ENCODE measurements at regions not wholly inside any gene's neighbourhood (a gene's known extent, or its start where the extent isn't known, plus 50 kb on each side); places are given as distances from the start of the nearest gene placed in this dataset.

- DNase-seq = no peak
Observed at GRCh38 chr4:187149229-187149945, 425.7 kb upstream of the FAT1 start.

DNA sequence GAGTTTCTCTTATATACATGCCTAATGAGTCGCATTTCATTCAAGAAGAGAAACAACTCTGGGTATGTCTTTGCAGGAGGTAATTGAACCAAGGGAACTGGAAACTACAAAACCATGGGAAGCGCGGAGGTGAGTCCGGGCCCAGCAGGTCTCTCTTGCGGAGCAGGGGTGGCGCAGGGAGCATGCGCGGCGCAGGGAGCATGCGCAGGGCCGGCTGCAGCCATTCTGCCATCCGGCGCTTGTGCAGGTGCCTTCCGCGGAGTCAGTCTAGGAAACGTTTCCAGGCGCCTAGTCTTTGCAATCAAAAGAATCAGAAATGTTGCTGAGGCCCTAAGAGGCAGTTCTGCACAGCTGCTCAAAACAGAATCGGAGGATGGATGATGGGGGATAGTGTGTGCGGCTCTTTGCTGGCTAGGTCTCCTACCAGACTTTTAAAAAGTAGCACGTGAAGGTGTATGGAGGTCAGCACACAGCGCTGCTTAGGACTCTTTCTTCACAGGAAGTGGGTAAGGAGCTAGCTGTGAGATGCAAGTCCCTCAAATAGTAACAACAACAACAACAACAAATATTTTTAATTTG is 433.8 kb upstream of the FAT1 start:
- DNase-seq = no peak

DNA sequence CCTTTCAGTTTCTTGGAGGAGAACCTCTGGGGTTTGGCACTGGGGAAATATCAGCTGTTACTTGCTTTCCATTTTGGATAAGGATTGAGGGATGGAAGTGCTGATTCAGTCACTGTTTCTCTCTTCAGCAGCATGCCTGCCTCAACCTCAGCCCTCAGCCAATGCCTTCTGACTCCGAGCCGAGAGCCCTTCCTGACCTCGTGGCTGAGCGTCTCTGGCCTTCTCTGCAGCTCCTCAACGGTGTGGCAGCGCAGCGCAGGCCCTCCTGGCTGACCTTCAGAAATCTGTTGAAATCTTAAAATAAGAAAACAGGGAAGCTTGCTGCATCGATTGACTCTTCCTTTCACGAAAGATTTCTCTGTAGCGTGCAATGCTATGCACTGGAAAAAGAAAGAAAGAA is 434.3 kb upstream of the FAT1 start:
- no peak for DNase-seq

DNA sequence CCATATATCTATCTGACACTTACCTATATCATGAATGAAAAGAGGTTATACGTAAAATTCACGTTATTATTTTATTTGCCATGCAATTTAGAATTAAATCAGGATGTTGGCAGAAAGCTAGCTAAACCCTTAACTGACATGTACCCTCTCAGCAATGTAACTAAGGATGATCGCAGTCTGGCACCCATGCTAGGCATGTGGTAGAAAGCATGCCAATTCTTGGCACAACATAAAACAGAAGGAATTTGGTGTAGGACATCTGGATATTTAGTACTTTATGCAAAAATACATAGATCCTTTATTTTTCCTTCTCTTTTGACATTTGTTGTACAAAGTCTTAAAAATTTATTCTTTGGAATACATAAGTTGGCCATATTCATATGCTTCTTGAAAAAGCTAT is 436.8 kb upstream of the FAT1 start:
- no peak for DNase-seq

DNA sequence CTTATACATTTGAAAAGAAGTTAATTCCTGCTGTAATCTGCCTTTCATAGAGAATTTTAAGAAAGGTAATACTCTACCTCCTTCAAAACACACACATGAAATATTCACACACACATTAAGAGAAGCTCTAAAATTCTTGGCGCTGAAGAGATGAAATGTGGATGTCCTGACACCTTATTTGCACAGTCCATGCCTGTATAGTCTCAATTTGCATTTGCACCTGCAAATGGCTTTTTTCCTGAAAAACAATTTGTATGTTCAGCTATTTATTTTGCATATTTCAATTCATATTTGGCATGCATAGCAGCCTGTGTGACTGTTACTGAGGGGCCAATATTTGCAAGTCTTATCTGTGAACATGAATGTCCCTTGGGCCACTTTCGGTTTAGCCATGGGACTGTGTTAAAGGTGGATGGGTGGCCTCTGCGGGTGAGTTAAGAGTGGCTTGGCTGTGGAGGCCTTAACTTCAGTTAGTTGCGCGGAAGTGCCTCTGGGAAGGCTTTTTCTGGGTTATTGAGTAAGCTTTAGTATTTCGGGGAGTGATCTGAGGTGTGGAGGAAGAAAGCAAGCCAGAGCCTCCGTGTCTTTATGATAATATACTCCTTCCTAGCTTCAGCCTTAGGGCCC is 443.3 kb upstream of the FAT1 start:
- no peak for DNase-seq

GRCh38 chr4:187171706-187172339 is 448.2 kb upstream of the FAT1 start:
- DNase-seq = no peak

- no peak for DNase-seq
Observed at GRCh38 chr4:187172340-187172761, 448.7 kb upstream of the FAT1 start.

DNA sequence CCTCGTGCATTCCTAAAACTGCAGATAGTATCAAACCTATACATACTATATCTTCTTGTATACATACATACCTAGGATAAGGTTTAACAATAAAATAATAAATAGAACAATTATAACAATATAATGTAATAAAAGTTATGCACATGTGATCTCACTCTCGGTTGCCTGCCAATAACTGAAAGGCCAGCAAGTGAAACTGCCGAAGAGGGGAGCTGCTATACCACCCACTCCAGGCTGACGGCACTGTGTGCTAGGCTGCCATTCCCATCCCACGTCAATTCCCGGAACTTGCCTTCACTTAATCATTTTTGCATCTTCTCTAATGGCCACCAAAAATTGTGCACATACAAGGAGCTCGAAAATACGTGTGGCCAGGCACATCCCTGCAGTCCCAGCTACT is 451.1 kb upstream of the FAT1 start:
- no peak for DNase-seq

DNA sequence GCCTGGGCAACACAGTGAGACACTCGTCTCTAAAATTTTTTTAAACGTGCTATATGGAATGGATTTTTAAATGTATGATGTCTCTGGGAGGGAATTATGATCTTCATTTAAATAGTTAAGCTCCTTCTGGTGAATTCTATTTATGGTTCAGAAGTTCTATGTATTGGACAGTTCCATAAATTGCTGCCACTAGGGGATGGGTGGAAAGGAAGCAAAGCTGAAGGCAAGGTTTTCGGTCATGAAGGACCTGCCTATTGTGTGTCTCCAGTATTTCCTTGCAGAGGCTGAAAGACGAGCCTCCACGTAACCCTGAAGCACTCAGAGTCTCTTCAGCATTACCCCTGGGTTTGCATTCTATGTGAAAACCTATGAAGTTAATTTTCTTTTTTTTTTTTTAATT is 451.5 kb upstream of the FAT1 start:
- DNase-seq = no peak

DNA sequence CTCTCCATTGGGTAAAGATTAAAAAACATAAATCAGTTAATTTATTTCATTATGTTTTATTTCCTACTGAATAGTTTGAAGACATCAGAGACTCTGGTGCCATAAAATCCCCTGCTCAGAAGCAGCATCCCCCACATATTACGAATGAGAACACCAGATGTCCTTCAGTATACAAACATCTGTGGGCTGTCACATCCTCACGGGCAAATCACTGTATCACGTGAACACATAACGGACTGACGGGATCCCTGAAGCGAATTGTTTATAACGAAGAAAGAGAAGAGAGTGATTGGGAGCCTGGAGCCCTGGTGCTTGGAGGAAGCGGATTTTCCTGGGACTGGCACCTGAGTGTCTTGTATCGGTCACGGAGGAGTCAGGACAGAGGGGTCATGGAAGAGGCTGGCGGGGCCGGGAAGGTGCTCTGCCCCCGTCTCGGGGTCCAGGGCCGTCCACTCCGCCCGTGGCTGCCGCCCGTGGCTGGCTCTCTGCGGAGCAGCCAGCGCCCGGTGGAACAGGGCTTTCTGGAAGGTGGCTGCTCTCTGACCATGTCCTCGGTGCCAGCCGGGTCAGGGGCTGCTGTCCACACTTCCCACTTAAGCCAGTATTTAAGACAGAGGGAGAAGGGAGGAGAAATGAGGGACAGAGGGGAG is 452.7 kb upstream of the FAT1 start:
- no peak for DNase-seq

- DNase-seq = no peak
Observed at GRCh38 chr4:187178084-187178483, 454.4 kb upstream of the FAT1 start.

GRCh38 chr4:187178587-187178986 is 454.9 kb upstream of the FAT1 start:
- no peak for DNase-seq

GRCh38 chr4:187179086-187180058 is 455.7 kb upstream of the FAT1 start:
- no peak for DNase-seq

DNA sequence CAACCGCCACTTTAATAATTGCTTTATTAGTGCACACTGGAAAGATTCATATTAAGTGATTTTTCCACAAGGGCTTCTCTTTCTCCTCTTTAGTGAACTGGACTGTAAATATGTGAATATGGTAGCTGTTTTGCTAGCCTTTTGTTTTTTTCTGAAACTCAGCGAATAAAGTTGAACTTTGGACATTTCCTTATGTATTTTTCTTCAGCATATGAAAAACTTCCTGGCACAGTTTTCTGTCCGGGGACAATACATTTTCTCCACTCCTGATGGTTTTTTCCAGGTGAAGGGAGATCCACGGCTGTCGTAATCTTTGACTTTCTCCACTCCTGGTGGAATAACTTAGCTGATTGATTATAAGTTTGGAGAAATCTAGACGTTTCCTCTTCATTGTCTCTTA is 457.4 kb upstream of the FAT1 start:
- no peak for DNase-seq

GRCh38 chr4:187183346-187183745 is 459.7 kb upstream of the FAT1 start:
- DNase-seq = no peak

GRCh38 chr4:187183826-187184225 is 460.2 kb upstream of the FAT1 start:
- no peak for DNase-seq

DNA sequence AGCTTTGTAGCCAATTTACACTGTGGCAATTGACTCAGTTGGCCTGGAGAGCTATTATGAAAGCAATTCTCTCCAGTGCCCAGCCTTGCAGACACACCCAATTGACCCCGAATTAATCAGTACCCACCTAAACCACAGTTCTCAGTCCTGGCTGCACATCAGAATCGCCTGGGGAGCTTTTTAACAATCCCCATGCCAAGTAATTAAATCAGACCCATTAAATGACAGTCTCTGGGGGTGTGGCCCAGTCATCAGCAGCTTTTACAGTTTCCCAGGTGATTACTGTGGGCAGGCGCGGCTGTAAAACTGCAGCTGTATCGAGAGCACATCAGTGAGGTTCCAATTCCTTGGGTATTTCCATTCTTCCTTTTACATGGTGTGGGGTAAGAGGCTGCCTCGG is 460.9 kb upstream of the FAT1 start:
- peak; percentile 30 for DNase-seq

DNA sequence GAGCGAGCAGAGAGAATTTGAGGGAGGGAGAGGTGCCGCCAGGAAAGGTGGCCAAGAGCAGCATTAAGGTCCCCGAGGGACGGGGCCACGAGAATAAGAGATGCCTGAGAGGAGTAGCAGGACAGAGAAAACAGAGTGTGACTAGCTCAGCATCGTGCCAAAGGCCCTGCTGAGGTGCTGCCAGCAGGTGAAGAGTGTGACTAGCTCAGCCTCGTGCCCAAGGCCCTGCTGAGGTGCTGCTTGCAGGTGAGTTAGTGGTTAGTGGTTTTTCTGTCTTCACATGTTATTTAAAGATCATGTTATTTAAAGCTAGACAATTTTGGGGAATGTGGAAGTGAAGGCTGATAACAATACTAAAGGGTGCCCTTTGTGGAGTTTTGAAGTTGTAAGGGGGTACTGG is 464.5 kb upstream of the FAT1 start:
- DNase-seq = no peak

DNA sequence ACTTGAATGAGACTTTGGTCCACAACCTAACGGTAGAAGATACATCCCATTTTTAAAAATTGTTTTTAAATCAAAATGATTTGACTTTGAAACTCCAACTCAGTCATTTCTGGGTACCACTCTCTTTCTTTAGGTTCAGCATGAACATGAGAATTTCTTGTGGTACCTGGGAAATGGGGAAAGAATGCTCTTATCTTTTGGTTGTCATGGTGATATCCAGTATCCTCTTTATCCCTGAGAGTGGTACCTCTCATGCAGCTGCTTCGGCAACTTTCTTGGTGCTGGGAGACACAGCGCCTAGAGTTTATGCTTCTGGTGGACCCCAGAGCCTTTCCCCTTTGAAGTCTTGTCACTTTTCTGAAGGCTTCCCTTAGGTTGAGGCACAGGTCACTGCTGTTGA is 465.1 kb upstream of the FAT1 start:
- DNase-seq = no peak

DNA sequence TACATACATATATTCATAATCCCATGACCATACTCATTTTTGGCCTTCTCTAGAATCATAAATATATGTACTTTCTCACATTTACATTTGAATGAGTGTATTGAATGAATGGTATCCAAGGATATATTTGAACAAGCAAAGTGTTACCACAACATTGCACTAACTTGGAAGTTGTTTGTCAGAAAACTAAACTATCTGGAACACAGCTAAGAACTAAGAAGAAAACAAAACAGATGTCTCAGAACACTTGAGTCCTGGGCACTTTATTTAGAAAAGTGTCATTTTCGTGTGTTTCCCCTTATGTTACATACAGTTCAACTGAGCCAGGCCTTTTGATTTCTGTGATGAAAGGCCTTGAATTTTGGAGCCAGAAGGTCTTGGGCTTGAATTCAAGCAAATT is 466.7 kb upstream of the FAT1 start:
- DNase-seq = no peak

- DNase-seq = no peak
Observed at GRCh38 chr4:187191676-187192075, 468.0 kb upstream of the FAT1 start.

DNA sequence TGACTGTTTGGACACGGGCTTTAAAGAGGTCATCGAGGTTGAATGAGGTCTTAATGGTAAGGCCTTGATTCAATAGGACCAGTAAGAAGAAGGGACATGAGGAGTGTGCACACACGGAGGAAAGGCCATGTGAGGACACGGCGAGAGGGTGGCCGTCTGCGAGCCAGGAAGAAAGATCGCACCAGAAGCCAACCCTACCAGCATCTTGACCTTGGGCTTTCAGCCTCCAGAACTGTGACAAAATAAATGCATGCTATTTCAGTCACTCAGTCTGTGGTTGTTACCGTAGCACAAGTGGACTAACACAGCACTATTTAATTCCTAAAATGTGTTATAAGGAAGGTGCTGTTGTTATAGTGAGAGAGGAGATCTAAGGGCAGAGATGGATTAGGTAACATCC is 468.6 kb upstream of the FAT1 start:
- DNase-seq = no peak

Measured in DMS153 (cell line).